ENCODE measurements at regions not wholly inside any gene's neighbourhood (a gene's known extent, or its start where the extent isn't known, plus 50 kb on each side); places are given as distances from the start of the nearest gene placed in this dataset.
"Not testable (repeated sequence)": the region's sequence is repeated elsewhere in the genome, so short reads cannot be mapped to it uniquely, and the experiment has no call there.

DNA sequence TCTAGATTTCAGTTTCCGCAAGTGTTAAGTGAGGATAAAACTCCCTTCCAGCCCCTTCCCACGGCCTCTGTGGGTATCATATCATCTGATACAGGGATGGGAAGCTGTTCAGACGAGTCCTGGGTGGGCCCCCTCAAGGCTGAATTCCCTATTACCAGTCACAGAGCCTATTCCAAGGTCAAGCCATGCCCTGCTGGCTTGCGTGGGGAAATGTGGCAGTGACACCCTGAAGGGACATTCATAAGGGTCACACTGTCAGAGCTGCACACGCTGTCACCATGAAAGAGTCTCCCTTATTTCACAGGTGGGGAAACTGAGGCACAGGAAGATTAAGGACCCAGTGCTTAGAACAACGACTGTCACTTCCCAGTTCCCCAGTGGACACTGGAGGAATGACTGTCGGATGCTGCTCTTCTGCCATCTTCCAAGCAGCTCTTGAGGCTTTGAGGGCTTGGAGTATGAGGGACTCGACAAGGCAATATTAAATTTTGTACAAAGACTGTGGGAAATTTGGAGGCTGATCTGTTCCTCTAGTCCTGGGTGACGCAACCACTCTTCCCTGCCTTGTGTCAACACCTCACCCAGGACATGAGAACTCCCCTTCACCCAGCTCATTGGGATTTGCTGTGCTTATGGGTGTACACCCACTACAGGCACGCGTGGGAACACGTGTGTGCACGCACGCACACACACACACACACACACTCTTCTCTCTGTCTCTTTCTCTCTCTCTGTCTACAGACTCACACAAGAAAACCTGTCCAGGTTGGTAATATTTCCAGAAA, 386.0 kb downstream of the RPS24 start:
- no peak for DNase-seq

DNA sequence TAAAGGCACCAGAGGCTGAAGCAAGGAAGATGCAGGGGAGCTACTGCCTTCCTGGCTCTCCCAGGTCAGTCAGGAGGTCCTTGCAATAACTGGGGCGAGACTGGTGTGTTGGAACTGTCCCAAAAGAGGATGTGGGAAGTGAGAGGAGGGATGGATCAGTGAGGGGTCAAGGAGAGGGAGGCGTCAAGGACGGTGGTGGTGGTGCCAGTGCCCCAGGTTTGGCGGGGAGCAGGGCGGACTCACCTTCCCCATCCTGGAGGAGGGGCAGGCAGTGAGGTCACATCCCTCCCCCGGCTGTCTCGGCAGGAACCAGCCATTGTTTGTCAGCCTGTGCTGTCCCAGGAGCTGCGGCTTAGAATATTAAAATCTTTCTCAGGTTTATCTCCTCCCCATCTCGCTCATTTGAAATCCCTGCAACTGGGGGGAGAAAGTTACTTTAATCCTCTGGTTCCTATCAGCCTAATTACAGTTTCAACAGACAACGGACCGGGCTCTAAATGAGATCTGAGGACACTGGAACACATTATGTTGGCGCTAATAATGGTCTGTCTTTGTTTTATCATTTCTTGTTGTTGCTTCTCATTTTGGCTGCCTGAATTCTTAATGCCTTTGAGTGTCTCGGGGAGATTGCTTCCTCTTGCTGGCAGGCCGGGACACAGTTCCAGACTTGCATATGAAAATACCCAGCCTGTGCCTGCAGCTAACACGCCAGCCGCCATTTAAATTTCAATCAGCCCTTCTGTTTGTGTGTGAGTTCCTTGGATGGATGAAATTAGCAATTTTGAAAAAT, 387.5 kb downstream of the RPS24 start:
- DNase-seq = no peak

DNA sequence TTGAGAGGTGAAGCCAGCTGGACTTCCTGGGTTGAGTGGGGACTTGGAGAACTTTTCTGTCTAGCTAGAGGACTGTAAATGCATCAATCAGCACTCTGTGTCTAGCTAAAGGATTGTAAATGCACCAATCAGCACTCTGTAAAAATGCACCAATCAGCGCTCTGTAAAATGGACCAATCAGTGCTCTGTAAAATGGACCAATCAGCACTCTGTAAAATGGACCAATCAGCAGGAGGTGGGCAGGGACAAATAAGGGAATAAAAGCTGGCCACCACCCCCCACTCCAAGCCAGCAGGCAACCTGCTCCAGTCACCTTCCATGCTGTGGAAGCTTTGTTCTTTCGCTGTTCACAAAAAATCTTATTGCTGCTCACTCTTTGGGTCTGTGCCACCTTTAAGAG, 390.4 kb downstream of the RPS24 start:
- DNase-seq = not testable (repeated sequence)

DNA sequence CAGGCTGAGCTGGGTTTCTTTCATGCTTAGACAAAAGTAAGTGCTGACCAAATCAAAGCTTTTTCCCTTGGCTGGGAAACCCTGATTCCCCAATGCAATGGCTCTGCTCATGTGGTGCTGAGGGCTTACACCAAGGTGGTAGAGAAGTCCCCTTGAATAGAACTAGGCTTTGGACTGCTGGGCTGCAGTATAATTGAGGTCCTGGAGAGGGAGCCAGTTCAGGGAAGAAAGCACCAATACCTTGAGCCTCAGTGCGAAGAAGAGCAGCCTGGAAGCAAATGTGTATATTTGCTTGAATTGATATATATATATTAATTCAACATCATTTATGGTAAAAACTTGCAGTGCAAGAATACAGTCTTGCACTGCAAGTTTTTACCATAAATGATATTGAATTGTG, 391.1 kb downstream of the RPS24 start:
- no peak for DNase-seq

GRCh38 chr10:78426181-78426580, 392.5 kb downstream of the RPS24 start:
- no peak for DNase-seq

GRCh38 chr10:78427497-78428031, 393.9 kb downstream of the RPS24 start:
- no peak for DNase-seq

DNA sequence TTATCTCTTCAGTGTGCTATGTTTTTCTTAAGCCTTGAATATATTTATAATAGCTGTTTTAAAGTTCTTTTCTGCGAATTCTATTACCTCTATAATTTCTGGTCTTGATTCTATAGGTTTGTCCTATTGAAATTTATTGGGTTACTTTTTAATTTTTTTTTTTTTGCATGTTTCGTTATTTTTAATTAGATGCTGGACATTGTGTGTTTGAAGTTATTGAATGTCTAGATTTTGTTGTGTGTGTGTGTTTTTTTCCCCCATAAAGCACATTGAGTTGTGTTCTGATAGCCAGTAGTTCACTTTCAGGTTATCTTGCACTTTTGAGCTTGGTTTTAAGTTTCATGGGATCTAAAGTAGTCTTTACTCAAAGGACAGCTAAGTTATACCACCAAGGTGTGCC, 394.9 kb downstream of the RPS24 start:
- no peak for DNase-seq

GRCh38 chr10:78429984-78430383, 396.3 kb downstream of the RPS24 start:
- DNase-seq = no peak

DNA sequence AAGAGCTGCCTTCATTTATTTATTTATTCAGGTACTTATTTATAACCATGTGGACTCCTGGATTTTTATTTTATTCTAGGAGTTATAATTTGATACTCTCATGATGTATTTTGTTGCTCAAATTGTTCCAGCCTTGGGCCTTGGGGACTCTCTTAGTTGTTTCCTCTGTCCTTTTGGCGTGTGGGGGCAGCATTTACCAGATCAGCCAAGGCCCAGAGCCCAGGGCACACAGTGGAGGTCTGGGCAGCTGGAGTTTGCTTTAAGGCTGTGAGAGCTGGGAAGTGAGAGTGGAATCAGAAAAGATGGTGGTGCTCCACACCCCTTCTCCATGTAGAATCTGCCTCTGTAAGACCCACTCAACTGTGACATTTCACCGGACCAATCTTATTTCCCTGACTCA, 398.9 kb downstream of the RPS24 start:
- DNase-seq = no peak

GRCh38 chr10:78433076-78433595, 399.5 kb downstream of the RPS24 start:
- no peak for DNase-seq

DNA sequence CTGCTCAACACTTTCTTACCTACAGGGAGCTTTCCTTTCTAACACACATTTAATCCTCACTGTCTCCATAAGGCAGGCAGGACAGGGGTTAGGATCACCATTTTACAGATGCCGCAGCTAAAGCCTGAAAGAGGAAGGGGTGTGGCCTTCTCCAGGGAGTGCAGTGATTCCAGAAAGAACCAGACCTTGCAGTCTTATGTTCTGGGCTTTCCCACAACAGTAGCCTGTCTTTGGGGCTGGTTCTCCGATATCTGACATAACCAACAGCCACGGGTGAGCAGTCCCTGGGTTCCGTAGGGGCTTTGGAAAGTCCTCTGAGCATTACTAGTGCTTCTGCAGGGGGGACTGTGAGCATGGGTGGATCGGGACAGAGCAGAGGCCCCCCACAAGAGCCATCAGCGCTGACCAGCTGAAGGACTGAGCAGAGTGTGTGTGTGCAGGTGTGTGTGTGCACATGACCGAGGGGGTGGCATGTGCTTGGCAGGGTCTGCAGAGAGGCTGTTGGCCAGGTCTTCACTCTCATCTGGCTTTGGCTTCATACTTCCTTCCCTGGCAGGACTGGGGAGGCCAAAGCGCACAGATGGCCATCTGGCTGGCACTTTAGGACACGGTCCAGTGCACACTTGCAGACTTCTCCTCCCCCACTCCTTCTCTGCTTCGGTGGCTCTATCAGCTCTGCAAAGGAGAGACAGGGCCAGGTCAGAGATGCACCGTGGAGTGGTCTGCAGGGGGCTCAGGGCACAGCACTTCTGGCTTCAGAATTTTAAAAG, 400.3 kb downstream of the RPS24 start:
- no peak for DNase-seq

GRCh38 chr10:78434886-78435285, 401.2 kb downstream of the RPS24 start:
- no peak for DNase-seq

GRCh38 chr10:78435484-78436221, 402.0 kb downstream of the RPS24 start:
- DNase-seq = no peak

GRCh38 chr10:78436222-78436573, 402.5 kb downstream of the RPS24 start:
- no peak for DNase-seq

DNA sequence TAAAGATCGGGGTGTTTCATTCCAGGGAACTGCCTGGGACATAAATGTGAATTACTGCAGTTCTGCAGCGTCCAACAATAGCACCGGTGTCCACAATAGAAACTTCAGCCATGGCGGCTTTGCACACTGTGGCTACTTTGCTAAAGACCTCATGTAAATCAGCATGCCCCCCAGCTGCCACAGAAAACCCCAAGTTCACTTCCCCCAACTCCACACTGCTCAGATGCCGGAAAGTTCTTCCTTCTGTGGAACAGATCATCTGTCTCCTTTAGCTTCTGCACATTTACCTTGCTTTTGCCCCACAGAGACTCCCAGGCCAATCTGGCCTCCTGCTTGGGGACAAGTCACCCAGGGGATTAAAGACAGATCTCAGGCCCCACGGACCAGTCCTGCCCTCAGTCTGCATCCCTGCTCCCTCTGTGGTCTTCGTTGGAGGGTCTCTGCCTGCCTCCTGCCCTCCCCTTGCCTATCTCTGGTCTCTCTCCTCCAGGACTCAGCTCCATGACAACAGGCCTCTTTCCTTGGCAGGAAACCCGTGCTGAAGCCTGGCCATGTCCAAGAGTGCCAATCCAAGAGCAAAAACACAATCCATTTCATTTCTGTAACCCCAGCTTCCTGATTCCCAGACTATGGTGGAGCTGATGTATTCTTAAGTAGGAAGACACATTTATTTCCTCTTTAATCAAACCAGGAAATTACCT, 403.2 kb downstream of the RPS24 start:
- DNase-seq = no peak

- no peak for DNase-seq
These were observed 403.7 kb downstream of the RPS24 start for GRCh38 chr10:78437407-78437768.

GRCh38 chr10:78437998-78438906, 404.6 kb downstream of the RPS24 start:
- DNase-seq = no peak

- DNase-seq = no peak
These were observed 405.5 kb downstream of the RPS24 start for GRCh38 chr10:78438907-78439809.

DNA sequence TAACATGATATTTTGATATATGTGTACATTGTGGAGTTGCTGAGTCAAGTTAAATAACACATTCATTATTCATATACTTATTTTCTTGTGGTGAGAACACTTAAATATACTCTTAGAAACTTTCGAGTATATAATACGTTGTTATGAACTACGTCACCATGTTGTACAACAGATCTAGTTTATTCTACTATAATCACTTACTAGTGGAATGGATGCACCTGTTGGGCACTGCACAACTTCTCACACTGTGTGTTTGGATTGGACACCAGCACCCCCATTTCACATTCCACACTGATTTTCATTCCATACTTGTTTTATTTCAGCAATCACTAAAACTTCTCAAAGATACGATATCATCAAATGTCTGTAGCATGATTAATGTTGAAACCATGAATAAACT, 407.3 kb downstream of the RPS24 start:
- DNase-seq = no peak

DNA sequence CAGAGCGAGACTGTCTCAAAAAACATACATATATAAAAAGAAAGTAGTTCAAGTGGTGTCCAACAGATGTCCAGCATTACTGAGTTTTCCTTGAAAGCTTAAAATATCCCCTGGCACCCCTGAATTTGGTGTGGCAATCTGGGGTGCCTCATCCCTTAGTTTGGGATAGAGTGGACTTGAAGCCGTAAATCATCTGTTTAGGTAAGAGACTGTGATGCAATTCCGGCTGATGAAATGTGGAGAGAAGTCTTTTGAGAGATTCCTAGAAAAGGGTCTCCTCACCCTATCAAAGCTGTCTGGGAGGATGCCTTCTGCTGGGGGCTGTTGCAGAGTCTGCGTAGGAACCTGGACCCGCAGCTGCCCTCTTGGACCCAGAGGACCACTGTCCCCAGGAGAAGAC, 408.0 kb downstream of the RPS24 start:
- no peak for DNase-seq
